ENCODE measurements at regions not wholly inside any gene's neighbourhood (a gene's known extent, or its start where the extent isn't known, plus 50 kb on each side); places are given as distances from the start of the nearest gene placed in this dataset.

DNA sequence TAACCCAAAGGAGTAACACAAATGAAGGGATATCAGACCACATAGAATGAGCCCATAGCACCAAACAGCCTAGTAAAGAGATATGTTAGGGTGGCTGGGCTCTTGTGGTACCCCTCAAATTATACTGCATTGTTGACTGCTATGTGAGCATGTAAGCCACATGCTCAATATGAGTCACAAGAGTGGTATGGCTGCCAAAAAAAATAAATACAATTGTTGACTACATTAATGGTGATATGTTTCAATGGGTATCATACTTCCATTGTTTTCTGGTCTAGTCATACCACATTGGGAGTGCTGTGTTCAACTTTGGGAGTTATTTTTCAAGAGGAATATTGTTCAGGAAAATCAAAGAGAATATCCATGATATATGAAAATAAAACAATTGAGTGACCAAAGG lies 162.4 kb upstream of the PIK3R1 start:
- TF ChIP-seq, protein P1, sequence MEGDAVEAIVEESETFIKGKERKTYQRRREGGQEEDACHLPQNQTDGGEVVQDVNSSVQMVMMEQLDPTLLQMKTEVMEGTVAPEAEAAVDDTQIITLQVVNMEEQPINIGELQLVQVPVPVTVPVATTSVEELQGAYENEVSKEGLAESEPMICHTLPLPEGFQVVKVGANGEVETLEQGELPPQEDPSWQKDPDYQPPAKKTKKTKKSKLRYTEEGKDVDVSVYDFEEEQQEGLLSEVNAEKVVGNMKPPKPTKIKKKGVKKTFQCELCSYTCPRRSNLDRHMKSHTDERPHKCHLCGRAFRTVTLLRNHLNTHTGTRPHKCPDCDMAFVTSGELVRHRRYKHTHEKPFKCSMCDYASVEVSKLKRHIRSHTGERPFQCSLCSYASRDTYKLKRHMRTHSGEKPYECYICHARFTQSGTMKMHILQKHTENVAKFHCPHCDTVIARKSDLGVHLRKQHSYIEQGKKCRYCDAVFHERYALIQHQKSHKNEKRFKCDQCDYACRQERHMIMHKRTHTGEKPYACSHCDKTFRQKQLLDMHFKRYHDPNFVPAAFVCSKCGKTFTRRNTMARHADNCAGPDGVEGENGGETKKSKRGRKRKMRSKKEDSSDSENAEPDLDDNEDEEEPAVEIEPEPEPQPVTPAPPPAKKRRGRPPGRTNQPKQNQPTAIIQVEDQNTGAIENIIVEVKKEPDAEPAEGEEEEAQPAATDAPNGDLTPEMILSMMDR (IDR thresholded peaks at IDR 0.05), result no peak
- TF ChIP-seq POLR2A (IDR thresholded peaks at IDR 0.05) (no peak), EP300 (IDR thresholded peaks at IDR 0.05) (no peak)
